GM12891 (cell line): ENCODE measurements at regions not wholly inside any gene's neighbourhood (a gene's known extent, or its start where the extent isn't known, plus 50 kb on each side); places are given as distances from the start of the nearest gene placed in this dataset.

ENCODE experiments used
- DNase-seq: peaks from one replicate; pipeline ENCODE4 v3.0.0; 2011; ENCODE audit warnings: low spot score; ENCODE audit not compliant: insufficient read length
- FAIRE-seq: peaks from 2 replicates; lab custom pipeline; 2011; peaks lifted over from hg19 to GRCh38; lab: Jason Lieb, UNC
- PAX5 ChIP-seq: IDR thresholded peaks from 2 replicates; pipeline ENCODE4 v1.6.1; 2011; ENCODE audit warnings: low read length, moderate library complexity, mild to moderate bottlenecking; ENCODE audit not compliant: insufficient read depth, severe bottlenecking
- POLR2A ChIP-seq: IDR thresholded peaks from 2 replicates; pipeline ENCODE4 v1.6.1; 2011; ENCODE audit warnings: low read depth, low read length, control low read depth
- POLR2AphosphoS5 ChIP-seq: IDR thresholded peaks from 2 replicates; pipeline ENCODE4 v1.6.1; 2011; ENCODE audit warnings: low read depth, low read length, control low read depth
- POU2F2 ChIP-seq: IDR thresholded peaks from 2 replicates; pipeline ENCODE4 v1.6.1; 2011; ENCODE audit warnings: low read depth, mild to moderate bottlenecking, control low read depth, low read length, moderate library complexity
- SPI1 ChIP-seq: IDR thresholded peaks from 2 replicates; pipeline ENCODE4 v1.6.1; 2011; ENCODE audit warnings: low read depth, low read length, control low read depth
- TAF1 ChIP-seq: IDR thresholded peaks from 2 replicates; pipeline ENCODE4 v1.6.1; 2011; ENCODE audit warnings: low read depth, low read length, control low read depth

DNA sequence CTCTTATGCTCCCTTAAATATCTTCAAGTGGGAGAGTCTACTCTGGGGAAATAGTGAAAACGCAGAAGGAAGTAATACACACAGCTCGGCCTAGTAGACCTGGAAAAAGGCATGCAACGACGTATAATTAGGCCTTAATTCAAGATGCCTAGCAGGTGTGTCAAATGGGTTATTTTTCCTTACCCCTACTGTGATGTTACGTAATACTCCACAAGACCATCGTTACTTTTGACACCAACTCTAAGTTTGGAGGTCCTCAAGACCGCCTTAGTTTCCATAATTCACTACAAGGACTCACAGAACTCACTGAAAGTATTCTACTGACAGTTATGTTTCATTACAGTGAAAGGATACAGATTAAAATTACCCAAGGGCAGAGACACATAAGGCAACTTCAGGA is 1024.3 kb upstream of the MAP3K7 start:
- TF ChIP-seq POLR2AphosphoS5, result no peak
- DNase-seq (no peak), FAIRE-seq (no peak)

DNA sequence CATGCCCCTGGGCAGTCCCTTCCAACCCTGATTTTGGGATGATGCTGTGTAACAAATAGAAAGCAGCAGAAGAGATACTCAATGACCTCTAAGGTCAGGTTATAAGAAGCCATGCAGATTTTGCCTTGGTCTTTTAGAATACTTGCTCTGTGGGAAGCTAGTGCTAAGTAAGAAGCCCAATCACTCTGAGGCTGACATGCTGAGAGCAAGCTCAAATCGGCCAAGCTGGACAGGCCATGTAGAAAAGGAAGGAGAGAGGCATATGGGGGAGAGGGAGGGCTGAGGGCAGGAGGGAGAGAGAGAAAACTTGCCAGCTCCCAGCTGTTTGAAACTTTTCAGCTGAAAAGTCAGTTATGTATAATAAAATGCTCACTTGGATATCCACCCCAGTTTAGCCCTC is 1021.6 kb upstream of the MAP3K7 start:
- FAIRE-seq (no peak), DNase-seq (no peak)
- TF ChIP-seq SPI1 (no peak), TAF1 (no peak), POLR2A (no peak), PAX5 (no peak), POU2F2 (no peak), POLR2AphosphoS5 (no peak)

DNA sequence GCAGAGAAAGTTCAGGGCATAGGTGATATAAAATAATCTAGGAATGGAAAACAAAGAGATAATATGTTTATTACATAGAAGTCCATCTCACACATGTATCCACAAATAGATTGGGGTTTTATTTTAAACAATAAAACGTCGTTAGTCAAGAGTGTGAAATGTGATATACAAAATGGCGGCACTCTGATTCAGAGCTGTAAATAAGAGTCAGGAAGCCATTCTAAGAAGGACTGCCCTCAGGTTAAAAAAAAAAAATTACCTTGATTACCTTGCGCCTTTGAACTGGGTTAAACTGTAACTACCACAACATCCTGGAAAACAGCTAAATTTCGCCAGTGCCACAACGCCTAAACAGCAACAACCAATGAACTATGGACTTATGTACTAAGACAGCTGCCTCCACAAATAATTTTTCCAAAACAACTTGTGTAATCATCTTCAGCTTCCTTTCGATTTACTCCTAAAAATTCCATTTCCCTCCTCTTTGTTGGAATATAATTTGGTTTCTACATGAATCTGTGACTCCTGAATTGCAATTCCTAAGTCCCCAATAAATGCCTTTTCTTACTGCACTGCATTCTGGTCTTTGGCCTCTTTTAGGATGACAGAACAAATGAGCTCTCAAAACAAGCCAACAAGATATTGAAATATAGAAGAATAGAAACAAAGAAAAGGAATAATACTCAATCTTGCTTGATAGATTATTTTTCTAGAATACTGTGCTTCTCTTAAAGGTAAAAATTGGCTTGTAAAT is 1019.5 kb upstream of the MAP3K7 start:
- FAIRE-seq (no peak), DNase-seq (no peak)
- no peak for TF ChIP-seq SPI1
- no peak for TF ChIP-seq TAF1
- no peak for TF ChIP-seq PAX5
- TF ChIP-seq POLR2A, result no peak
- no peak for TF ChIP-seq POLR2AphosphoS5
- no peak for TF ChIP-seq POU2F2

DNA sequence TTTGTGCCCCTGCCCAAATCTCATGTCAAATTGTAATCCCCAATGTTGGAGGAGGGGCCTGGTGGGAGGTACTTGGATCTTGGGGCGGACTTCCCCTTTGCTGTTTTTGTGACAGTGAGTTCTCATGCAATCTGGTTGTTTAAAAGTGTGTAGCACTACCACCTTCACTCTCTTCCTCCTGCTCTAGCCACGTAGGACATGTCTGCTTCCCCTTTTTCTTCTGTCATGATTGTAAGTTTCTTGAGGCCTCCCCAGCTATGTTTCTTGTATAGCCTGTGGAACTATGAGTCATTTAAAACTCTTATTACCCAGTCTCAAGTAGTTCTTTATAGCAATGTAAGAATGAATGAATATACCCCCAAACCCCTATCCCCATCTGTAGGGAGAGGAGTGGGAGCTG is 1013.7 kb upstream of the MAP3K7 start:
- FAIRE-seq (no peak), DNase-seq (no peak)
- TF ChIP-seq SPI1 (peak; percentile 42), POLR2A (no peak)

DNA sequence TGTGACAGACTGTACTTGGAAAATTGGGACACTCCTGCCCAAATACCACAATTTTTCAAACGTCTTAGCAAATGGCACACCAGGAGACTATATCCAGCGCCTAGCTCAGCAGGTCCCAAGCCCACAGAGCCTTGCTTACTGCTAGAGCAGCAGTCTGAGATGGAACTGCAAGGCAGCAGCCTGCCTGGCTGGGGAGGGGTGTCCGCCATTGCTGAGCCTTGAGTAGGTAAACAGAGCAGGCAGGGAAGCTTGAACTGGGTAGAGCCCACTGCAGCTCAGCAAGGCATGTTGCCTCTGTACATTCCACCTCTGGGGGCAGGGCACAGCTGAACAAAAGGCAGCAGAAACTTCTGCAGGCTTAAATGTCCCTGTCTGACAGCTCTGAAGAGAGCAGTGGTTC is 1003.3 kb upstream of the MAP3K7 start:
- no peak for DNase-seq
- no peak for FAIRE-seq
- TF ChIP-seq POLR2AphosphoS5, result no peak
- no peak for TF ChIP-seq POLR2A
- no peak for TF ChIP-seq PAX5

DNA sequence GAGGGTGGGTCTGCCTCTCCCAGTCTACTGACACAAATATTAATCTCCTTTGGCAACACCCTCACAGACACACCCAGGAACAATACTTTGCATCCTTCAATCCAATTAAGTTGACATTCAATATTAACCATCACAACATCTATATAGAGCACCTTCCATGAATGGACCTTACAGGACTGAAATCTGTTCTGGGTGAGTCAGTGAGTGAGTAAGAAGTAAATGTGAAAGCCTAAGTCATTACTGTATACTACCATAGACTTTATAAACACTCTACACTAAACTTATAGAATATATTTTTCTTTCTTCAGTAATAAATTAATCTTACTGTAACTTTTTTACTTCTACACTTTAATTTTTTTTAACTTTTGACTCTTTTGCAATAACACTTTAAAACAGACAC is 993.8 kb upstream of the MAP3K7 start:
- DNase-seq (no peak), FAIRE-seq (no peak)
- no peak for TF ChIP-seq TAF1
- TF ChIP-seq PAX5, result no peak
- no peak for TF ChIP-seq SPI1
- TF ChIP-seq POU2F2, result no peak
- no peak for TF ChIP-seq POLR2AphosphoS5
- TF ChIP-seq POLR2A, result no peak

DNA sequence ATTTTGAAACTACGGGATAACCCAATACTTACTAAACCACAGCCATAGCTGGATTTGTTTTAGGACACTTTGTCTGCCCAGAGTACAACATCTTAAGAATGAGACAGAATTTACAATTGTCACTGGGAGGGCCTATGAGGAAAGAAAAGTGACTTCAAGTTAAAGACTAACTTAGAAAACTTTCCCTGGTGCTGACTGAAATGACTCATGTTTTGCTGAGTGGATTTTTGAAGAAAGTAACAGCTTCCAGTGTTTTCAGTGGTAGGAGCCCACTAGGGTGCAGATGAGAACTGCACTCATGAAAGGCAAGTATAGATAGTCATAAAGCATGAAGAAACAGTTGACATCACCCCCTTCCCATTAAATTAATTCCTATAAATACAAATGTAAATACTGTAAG is 988.2 kb upstream of the MAP3K7 start:
- TF ChIP-seq POU2F2 (no peak), TAF1 (no peak), SPI1 (no peak), PAX5 (no peak)
- DNase-seq (no peak), FAIRE-seq (no peak)

DNA sequence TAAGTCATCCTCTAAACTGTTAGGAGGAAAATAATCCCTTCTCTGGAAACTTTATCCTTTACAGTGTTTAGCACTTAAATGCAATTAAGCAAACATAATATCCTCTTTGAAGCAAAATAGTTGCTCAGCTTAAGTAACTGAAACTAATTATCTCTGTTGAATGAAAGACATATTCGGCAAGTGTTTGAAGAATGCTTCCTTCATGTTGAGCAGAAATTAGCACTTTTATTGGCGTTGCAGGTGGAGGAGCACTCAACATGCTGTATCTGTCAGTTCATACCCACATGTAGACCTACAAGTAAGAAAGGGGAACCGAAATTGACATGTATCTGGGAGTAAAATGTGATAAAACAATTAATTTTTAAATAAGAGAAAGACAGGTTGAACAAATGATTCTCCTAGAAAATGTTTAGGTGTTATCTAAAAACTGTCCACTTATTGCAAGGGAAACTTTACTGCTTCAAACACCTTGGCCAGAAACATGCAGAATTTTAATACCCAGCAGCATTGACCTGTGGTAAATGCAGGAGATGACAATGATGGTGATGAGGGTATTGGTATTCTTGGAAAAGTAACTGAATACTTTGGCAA is 987.0 kb upstream of the MAP3K7 start:
- peak; percentile 60; the same call in 1 of the 2 replicates for TF ChIP-seq SPI1
- no peak for TF ChIP-seq TAF1
- DNase-seq (no peak), FAIRE-seq (no peak)

DNA sequence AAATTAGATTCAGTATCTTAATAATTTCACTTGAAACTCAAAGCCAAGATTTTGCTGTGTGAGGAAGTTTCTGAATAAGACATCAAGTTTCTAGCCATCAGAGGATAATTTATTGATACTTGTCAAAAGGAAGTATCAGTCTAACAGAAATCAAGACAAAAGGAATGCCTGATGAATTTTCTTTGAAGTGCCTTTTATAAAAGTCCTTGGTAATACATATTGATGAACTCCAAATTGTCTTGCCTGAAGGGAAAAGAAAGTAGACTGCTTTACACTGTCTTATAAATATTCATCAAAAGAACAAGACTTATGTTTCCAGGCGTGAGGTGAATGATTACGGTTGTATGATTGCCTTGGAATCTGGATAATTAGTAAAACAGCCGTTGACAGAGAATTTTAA is 986.0 kb upstream of the MAP3K7 start:
- DNase-seq (no peak), FAIRE-seq (no peak)
- TF ChIP-seq POU2F2 (no peak), TAF1 (no peak), PAX5 (no peak), POLR2A (no peak), POLR2AphosphoS5 (no peak)

DNA sequence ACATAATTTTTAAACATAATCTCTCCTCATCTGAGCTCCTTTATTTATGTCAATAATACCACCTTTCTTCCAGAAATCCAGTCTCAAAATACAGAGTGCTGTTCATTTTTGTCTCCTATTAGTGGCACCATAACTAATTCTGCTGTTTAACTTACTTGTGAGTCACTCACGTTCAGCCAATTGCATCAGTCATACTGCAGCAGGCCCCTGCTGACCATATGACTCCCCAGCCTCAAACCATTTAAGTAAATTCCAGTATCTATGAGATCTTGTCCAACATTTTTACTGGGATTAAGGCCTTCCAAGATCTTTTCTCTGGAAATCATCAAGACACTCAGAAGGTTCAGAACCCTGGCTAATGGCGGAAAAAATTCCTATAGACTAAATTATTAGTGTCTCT is 982.2 kb upstream of the MAP3K7 start:
- FAIRE-seq (no peak), DNase-seq (no peak)
- TF ChIP-seq POU2F2, result no peak
- TF ChIP-seq POLR2AphosphoS5, result no peak
- no peak for TF ChIP-seq TAF1
- TF ChIP-seq POLR2A, result no peak
- TF ChIP-seq PAX5, result no peak
- no peak for TF ChIP-seq SPI1
